ENCODE measurements at regions not wholly inside any gene's neighbourhood (a gene's known extent, or its start where the extent isn't known, plus 50 kb on each side); places are given as distances from the start of the nearest gene placed in this dataset.

DNA sequence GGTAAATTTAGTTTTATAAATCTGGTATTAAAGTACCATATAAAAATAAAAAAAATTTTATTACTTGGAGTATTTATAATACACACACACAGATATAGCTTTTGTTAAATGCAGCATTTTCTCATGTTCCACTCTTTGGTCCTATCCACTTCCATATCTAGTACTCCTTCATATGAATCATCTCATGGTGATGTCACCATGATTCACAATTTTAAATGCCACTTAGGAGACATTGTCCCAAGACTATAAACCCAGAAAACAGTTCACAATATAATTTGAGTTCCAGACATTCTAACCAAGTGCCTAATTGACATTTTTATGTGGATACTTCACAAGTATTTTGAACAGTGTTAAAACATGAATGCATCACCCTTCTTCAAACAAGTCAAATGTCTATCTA, 1398.3 kb downstream of the DSC3 start:
- DNase-seq: no peak

DNA sequence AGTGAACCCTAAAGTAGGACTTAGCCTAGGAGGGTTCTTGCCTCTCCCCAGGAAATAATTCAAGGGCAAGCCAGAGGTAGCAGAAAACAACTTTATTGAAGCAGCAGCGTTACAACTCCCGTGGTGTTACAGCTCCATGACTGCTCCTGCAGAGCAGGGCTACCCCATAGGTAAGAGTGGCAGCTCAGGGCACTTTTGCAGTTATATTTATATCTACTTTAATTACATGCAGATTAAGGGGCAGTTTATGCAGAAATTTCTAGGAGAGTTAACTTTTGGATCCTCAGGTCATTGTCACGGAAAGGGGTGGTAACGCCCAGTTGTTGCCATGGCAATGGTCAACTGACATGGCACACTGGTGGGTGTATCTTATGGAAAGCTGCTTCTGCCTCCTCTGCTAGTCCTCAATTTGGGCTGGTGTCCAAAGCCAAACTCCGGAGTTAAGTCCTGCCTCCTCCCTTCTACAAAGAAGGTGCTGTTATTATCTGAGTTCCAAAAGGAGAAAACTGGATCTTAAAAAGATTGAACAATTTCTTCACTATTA, 1413.0 kb downstream of the DSC3 start:
- no peak for DNase-seq

DNA sequence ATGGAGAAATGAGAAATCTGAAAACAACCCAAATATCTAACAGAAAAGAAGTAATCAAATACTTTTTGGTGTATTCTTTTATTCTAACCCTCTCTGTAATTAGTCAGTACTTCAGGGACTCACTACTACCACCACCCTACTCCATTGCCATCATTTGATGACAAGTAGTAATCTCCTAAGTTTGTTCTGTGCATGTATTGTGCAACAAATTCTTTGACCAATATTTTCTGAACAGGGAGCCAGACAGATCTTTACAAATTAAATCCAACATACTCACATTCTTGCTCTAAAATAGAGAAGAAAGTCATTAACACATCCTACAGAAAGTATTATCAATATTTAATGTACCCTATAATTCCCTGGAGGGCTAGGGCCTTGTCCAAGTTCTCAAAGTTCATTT, 1416.4 kb downstream of the DSC3 start:
- no peak for DNase-seq

DNA sequence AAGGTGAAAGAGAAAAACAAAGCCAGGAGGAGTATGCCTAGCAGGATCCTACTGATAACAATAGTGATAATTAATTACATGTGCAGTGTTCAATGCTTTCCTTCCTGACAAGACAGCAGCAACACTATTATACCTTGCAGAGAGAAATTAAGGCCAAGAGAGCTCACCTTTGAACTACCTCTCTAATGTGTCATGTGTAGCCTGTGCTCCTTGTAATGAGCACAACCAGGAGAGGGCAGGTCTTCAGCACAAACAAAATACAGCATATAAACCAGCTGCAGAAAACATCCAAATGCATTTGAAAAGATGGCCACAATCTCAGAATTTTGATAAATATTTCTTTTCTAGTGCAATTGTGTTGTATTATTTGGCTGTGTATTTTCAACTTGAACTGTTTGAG, 1425.7 kb downstream of the DSC3 start:
- DNase-seq: no peak

DNA sequence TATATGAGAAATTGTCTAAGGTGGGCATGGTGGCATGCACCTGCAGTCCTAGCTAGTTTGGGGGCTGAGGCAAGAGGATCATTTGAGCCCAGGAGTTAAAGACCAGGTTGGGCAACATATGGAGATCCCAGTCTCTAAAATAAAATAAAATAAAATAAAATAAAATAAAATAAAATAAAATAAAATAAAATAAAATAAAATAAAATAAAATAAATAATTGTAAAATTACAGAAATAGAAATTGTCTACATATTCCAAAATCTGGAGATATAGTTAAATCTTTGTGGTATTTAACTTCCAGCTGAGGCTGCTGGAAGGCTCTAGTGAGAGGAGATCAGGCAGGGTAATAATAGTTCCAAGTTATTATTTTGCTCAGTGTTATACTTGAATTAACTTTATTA, 1432.1 kb upstream of the CDH2 start:
- no peak for DNase-seq

DNA sequence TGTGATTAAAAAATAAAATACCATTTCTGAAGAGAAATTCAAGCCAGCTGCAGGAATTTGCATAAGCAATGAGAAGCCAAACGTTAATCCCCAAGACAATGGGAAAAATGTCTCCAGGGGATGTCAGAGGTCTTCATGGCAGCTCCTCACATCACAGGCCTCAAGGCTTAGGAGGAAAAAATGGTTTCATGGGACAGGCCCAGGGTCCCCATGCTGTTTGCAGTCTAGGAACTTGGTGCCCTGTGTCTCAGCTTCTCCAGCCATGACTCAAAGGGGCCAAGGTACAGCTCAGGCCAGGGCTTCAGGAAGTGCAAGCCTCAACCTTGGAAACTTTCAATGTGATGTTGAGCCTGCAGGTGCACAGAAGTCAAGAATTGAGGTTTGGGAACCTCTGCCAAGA, 1428.4 kb upstream of the CDH2 start:
- DNase-seq: no peak

DNA sequence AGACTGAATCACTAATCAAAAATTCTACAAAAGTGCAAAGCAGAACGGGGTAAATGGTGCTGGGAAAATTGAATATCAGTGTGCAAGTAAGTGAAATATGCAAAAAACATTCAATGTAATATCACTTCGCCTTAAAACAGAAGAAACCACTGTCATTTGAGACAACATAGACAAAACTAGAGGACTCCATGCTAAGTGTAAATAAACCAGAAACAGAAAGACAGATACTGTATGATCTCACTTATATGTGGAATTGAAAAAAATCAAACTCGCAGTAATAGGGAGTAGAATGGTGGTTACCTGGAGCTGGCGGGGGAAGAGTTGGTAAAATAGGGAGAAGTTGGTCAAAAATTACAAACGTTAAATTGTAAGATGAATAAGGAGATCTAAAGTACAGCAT, 1420.0 kb upstream of the CDH2 start:
- no peak for DNase-seq

DNA sequence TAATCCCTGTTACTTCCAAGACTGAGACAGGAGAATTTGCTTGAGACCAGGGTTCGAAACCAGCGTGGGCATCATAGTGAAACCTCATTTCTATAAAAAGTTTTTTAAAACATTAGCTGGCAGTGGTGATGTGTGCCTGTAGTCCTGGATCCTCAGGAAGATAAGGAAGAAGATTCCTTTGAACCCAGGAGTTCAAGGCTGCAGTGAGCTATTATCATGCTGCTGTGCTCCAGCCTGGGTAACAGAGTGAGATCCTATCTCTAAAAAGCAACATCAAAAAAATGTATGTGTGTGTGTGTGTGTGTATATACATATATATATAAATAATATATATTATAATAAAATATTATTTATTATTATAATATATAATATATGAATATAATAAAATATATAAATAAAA, 1417.6 kb upstream of the CDH2 start:
- no peak for DNase-seq

DNA sequence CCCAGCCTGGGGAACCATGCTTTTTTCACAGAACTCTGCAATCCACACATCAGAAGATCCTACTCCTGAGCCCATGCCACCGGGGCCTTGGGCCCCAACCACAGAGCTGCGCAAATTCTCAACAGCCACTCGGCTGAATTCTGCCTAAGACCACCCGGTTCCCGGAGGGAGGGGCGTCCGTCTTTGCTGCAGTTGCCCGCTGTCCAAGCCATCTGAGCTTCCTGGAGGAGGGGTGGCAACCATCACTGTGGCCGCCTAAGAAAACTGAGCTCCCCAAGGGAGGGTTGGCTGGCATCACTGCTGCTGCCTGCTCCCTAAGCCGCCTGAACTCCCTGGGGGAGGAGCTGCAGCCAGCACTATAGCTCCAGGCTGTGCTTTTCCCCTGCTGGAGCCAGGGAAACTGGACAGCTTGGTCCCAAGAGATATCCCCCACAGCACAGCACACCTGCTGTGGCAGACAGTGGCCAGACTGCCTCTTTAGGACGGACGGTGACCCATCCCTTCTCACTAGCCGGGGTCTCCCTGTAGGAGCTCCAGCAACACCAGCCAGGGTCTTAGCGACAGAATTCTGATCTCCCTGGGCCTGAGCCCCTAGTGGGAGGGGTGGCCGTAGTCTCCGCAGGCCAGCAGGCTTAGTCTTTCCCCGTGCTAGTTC, 1411.6 kb upstream of the CDH2 start:
- no peak for DNase-seq

DNA sequence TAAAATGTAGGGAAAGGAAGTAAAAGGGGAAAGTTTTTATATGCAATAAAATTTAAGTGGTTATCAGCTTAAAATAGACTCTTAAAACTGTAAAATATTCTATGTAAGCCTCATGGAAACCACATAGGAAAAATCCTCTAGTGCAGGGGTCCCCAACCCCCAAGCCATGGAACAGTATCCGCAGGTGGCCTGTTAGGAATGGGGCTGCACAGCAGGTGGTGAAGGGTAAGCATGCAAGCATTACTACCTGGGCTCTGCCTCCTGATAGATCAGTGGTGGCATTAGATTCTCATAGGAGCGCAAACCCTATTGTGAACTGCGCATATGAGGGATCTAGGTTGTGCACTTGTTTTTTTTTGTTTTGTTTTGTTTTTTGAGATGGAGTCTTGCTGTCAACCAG, 1409.3 kb upstream of the CDH2 start:
- no peak for DNase-seq

DNA sequence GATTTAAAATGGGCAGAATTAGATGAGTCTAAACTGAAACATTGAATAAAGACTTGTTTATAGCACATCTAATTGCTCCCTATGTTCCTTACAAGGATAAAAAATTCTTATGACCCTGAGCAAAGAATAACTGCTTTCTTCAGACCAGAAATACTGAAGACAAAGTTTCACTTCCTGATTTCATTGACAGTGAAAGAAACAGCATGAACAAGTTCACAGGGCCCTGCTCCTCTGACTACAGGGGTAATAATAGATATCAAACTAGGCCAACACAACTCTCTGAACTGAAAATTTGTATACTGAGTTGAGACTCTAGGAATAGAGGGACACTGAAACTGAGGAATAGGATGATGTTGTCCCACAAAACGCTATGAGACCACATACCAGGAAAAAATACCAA, 1383.3 kb upstream of the CDH2 start:
- no peak for DNase-seq

DNA sequence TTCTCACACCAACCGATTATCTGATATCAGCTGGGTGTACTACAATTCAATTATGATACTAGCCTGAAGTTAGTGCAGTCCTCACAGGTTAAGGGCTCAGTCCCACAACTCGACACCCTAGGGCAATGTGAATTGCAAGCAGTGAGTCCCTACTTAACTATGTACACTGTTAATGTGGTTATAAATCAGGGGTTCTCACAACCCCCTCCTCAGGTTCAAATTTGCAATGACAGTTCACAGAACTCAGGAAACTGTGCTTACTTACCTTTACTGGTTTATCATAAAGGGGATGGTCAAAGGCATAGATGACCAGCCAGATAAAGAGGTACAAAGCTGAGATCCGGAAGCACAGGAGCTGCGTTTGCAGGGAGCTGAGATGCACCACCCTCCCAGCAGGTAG, 1379.1 kb upstream of the CDH2 start:
- DNase-seq: no peak

DNA sequence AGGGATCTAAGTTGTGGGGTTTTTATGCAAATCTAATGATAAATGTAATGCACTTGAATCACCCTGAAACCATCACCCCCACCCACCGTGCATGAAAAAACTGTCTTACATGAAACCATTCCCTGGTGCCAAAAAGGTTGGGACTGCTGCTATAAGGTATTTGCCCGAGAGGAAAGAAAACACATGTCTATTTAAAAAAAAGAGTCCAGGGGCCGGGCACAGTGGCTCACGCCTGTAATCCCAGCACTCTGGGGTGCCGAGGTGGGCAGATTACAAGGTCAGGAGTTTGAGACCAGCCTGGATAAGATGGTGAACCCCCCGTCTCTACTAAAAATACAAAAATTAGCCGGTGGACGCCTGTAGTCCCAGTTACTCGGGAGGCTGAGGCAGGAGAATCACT, 1372.8 kb upstream of the CDH2 start:
- no peak for DNase-seq

DNA sequence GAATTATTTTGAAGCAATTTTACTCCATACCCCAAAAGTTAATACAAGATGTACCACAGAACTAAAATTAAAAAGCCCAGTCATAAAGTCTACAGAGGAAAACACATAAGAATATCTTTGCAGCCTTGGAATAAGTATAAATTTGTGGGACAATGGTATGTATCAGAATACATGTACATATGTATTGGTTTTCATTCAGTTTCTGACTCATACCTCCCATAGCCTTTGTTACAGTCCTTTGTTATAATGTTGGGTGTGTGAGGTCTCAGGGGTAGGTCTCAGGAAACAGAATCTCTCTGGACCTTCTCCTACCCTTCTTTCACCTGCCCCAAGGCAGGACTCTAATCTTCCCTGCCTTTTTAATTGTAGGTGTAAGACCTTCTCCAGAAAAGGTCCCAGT, 1370.7 kb upstream of the CDH2 start:
- DNase-seq: no peak

DNA sequence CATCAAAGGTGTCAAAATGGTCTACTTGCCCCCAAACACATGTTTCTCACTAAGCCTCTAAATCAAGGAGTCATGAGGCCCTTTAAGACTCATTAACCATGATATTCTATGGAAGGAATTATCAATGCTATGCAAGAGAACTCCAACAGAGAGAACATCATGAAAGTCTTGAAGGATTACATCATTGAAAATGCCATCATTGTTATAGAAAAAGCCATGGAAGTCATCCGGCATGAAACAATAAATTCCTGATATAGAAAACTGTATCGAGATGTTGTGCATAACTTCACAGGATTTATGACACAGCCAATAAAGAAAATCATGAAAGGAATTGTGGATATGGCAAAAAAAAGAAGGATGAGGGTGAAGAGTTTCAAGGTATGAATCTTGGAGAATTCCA, 1363.6 kb upstream of the CDH2 start:
- no peak for DNase-seq

DNA sequence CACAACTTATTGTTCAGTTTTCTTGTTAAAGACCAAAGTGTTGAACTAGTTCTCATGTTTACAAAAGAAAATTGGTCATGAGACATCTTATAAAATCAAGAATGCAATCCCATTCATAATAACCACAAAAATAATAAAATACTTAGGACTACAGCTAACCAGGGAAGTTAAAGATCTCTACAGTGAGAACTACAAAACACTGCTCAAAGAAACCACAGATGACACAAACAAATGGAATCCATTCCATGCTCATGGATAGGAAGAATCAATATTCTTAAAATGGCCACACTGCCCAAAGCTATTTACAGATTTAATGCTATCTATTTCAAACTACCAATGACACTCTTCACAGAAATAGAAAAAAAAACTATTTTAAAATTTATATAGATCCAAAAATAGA, 1354.8 kb upstream of the CDH2 start:
- no peak for DNase-seq

DNA sequence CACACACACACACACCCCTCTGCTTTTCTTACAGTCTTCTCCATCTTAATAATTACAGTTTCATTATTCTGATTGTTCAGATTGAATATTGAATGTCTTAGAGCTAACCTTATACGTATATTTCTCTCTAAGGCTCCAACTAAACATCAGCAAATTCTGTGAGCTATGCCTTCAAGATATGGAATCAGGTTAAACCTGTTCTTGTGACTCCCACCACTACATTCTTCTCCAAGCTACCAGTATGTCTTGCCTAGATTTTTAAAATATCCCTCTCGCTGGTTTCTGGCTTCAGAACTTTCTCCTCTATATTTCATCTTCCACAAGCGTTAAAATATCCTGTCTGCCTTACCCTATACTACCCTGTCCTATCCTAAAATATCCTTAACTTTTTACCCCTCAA, 1346.4 kb upstream of the CDH2 start:
- no peak for DNase-seq

DNA sequence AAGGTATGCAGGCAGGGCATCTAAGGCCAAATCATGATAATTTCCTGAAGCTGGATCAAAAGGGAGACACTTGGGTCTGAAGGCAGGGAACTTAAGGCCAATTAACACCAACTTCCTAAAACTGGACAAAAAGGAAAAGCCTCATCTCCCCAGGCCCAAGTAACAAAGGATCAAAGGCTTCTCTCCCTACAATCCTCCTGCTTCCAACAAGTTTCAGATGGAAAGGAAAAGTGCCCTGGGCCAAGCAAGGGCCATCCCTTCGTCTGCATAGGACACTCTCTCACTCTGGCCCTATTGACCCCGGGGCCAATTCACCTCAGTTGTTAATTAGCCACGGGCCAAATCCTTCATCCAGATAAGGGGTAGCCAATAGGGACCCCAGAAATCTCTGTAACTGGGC, 1335.8 kb upstream of the CDH2 start:
- no peak for DNase-seq

DNA sequence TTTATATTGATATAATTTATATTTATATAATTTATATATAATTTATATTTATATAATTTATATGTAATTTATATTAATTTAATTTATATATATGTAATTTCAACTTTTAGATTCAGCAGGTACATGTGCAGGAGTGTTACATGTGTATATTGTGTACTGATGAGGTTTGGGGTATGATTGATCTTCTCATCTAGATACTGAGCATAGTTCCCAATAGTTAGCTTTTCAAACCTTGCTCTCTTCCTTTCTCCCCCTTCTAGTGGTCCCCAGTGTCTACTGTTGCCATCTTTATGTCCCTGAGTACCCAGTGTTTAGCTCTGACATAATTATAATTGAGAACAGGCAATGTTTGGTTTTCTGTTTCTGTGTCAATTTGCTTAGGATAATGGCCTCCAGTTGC, 1335.3 kb upstream of the CDH2 start:
- no peak for DNase-seq

DNA sequence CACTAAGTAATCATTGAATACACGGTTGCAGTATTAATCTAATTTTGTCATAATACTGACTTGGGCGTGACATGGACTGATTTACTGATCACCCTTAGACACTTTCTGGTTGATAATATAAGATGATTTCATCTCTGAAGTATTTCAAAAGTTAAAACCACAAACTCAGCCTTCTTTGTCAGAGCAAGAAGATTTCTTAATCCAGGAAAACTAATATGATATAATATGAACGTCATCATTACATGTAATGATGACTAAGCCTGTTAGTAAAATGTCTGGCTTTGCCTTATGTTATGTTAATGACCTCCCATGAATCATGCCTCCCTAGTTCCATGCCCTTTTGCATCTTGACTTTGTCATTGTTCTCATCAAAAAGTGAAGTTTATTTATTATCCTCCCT, 1325.0 kb upstream of the CDH2 start:
- no peak for DNase-seq

DNA sequence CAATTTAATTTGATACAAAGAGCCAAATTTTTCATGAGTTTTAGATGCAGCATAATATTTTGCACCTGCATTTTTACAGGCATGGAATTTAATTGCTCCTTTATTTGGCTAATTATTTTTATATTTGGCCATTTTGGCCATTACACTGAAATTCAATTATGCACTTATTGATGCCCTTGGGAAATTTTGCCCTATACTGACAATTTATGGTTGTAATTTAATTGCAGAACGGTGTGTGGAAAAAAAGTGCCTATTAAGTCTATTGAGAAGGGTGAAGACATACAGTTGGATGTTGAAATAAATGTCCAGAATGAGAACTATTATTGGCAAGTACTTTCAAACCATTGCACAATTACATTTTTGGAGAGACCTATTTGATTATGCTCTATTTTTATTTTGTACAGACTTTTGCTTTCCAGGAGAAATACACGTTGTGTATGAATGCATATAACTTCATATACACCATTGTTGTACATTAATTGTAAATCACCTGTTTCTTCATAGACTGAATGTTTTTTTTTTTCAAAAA, 1319.3 kb upstream of the CDH2 start:
- DNase-seq: no peak

DNA sequence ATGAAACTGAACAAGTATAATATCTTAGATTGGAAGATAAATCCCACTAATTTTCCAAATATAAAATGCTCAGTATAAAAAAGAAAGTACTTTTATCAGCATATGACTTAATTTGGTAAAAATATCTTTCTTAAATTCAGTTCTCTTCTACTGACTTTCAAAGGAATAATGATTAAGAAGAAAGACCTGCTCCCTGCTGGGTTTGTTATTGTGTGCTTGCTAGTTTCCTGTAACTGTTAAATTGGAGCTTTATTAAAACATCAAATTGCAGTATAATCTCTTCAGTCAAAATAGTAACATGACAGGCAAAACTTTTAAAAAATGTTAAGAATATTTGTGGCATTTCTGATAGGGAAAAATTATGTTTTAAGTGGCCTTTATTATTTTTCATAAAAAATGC, 1317.4 kb upstream of the CDH2 start:
- no peak for DNase-seq

DNA sequence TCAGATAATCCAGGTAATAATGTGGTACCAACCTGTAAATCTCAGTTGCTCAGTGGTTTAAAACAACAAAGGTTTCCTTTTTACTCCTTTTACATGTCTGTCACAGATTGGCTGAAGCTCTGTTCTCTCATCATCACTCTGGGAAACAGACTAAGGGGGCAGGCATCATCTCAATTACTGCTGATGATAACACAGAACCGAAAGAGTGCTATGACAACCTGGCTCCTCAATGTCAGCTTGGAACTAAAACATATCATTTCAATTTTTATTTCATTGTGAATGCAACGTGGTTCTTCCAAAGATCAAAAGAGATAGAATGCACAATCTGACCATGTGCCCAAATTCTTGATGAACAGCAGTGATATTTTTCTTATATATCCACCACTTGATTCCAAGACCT, 1315.0 kb upstream of the CDH2 start:
- no peak for DNase-seq

DNA sequence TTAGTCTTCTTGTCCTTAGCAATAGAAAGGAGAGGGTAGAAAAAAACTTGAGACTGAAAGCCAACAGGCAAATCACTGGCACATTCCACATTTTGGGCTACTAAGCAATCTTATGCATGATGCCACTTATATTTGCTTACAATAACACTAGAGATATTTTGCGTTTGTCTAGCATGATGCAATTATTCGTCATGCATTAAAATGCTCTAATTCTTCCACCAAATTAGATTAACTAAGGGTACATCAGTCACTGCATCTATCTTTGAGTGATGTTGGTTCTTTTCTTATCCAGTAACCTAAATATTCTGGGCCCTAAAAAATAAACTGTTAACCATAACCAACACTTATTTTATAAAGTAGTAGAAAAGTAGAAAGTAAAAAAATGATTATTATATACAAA, 1311.7 kb upstream of the CDH2 start:
- DNase-seq: no peak

DNA sequence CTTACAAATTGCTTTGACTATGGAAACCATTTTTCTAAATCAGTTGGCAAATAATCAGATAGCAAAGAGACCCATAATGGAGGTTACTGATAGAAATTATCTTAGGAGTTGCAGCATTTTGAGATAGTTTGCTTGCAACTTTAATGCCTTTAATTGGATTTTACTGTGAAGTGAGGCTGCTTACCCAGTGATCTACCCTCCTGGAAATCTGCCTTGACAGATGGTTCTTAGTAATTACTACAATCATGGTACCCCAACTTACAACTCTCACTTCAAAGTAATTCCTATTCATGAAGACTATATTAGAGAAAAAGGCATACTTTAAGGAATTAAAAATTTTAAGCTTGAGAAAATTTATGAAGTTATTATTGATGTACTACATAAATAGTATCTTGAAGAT, 1288.6 kb upstream of the CDH2 start:
- DNase-seq: no peak

Data from DMS79 treated with DMSO at 0.1 percent for 48 hours (cell line).